Stimulated activated CD8-positive, alpha-beta memory T cell treated with anti-CD3 and anti-CD28 coated beads, Interleukin-12 subunit alpha, Interleukin-12 subunit beta, amount 100 ng/mL, for 24 hours (primary cell): ENCODE measurements at regions not wholly inside any gene's neighbourhood (a gene's known extent, or its start where the extent isn't known, plus 50 kb on each side); places are given as distances from the start of the nearest gene placed in this dataset.
"Not testable (repeated sequence)": the region's sequence is repeated elsewhere in the genome, so short reads cannot be mapped to it uniquely, and the experiment has no call there.

Source experiments
- DNase-seq: peaks from one replicate; pipeline ENCODE4 v3.0.0-alpha.2; 2020; ENCODE audit errors: extremely low read depth

- DNase-seq: no peak
Measured at GRCh38 chr6:5838656-5839396, 167.9 kb downstream of the NRN1 start.

- DNase-seq: no peak
Measured at GRCh38 chr6:5837323-5837722, 169.4 kb downstream of the NRN1 start.

- DNase-seq: not testable (repeated sequence)
Measured at GRCh38 chr6:5836597-5836996, 170.1 kb downstream of the NRN1 start.

GRCh38 chr6:5833120-5833519, 173.6 kb downstream of the NRN1 start:
- no peak for DNase-seq

GRCh38 chr6:5832668-5833067, 174.1 kb downstream of the NRN1 start:
- DNase-seq: no peak

- not testable (repeated sequence) for DNase-seq
Measured at GRCh38 chr6:5831219-5831862, 175.4 kb downstream of the NRN1 start.

- DNase-seq: no peak
Measured at GRCh38 chr6:5828296-5828695, 178.4 kb downstream of the NRN1 start.

- no peak for DNase-seq
Measured at GRCh38 chr6:5827056-5827904, 179.4 kb downstream of the NRN1 start.

- not testable (repeated sequence) for DNase-seq
Measured at GRCh38 chr6:5824382-5824983, 182.2 kb downstream of the NRN1 start.
